ENCODE measurements at regions not wholly inside any gene's neighbourhood (a gene's known extent, or its start where the extent isn't known, plus 50 kb on each side); places are given as distances from the start of the nearest gene placed in this dataset.
"Not testable (repeated sequence)": the region's sequence is repeated elsewhere in the genome, so short reads cannot be mapped to it uniquely, and the experiment has no call there.

- no peak overlapping the region for H3K27ac ChIP-seq (ENCODE audit: low read depth, low read length)
- no peaks in the 10 kb centered on the region for H3K4me1 ChIP-seq (ENCODE audit: control insufficient read depth, insufficient read depth, low read length)
- no peak for DNase-seq (ENCODE audit: low read depth in 4 of 6, low spot score in 6 of 6)
These were observed 189.5 kb upstream of the UBE2E3 start for GRCh38 chr2:180790891-180791290.

DNA sequence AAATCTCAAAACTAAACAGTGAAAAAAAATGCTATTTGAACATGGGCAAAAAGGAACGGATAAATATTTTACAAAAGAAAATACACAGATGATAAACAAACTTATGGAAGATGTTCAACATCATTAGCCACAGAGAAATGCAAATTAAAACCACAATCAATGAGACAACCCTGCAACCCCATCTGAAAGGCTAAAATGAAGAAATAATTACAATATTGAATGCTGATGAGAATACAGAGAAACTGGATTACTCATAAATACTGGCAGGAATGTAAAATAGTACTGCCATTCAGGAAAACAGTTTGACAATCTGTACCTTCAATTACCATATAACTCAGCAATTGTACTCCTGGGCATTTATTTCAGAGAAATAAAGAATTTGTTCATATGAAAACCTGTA is 193.1 kb upstream of the UBE2E3 start:
- Histone ChIP-seq H3K36me3 (ENCODE audit: control insufficient read depth, insufficient read depth, low read length) (no peaks in the 10 kb centered on the region), H3K27ac (ENCODE audit: low read depth, low read length) (no peak overlapping the region), H3K27me3 (ENCODE audit: control insufficient read depth, insufficient read depth, low read length) (no peaks in the 10 kb centered on the region), H3K9me3 (ENCODE audit: control insufficient read depth, insufficient read depth, low read length) (no peaks in the 10 kb centered on the region), H3K4me3 (ENCODE audit: low read depth, low read length) (no peak overlapping the region), H3K4me1 (ENCODE audit: control insufficient read depth, insufficient read depth, low read length) (no peaks in the 10 kb centered on the region)
- no peak for DNase-seq (ENCODE audit: low read depth in 4 of 6, low spot score in 6 of 6)
- WGBS (ENCODE audit: insufficient coverage), result no CpG with 5 or more reads among the region's 1 CpG

More at GRCh38 chr2:180790891-180791290, 189.5 kb upstream of the UBE2E3 start:
- Histone ChIP-seq H3K4me3 (ENCODE audit: low read depth, low read length) (no peak overlapping the region), H3K36me3 (ENCODE audit: control insufficient read depth, insufficient read depth, low read length) (no peaks in the 10 kb centered on the region), H3K9me3 (ENCODE audit: control insufficient read depth, insufficient read depth, low read length) (no peaks in the 10 kb centered on the region), H3K27me3 (ENCODE audit: control insufficient read depth, insufficient read depth, low read length) (no peaks in the 10 kb centered on the region)

- Histone ChIP-seq H3K4me1 (ENCODE audit: control insufficient read depth, insufficient read depth, low read length) (no peaks in the 10 kb centered on the region), H3K27me3 (ENCODE audit: control insufficient read depth, insufficient read depth, low read length) (no peaks in the 10 kb centered on the region), H3K4me3 (ENCODE audit: low read depth, low read length) (no peak overlapping the region), H3K36me3 (ENCODE audit: control insufficient read depth, insufficient read depth, low read length) (no peaks in the 10 kb centered on the region), H3K27ac (ENCODE audit: low read depth, low read length) (no peak overlapping the region), H3K9me3 (ENCODE audit: control insufficient read depth, insufficient read depth, low read length) (no peaks in the 10 kb centered on the region)
- no CpG with 5 or more reads among the region's 2 CpGs for WGBS (ENCODE audit: insufficient coverage)
- no peak for DNase-seq (ENCODE audit: low read depth in 4 of 6, low spot score in 6 of 6)
These were observed 199.1 kb upstream of the UBE2E3 start for GRCh38 chr2:180781276-180781675.

DNA sequence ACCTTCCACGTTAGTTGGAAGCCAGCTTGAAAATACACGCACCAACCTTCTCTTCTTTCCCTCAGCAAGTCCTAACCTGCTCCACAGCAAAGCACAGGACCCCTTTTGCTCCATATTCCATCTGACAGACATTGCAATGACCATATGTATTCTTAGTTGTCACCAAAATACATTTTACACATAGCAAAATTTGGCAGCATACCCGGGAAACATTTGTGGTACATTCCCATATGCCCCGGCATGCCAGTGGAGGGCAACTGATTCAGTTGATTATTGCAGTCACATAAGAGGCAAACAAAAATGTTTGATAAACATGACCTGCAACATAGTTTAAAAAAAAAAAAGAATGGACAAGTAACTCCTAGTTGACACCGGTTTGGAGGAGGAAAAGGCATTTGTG is 202.1 kb upstream of the UBE2E3 start:
- Histone ChIP-seq H3K4me1 (ENCODE audit: control insufficient read depth, insufficient read depth, low read length) (no peaks in the 10 kb centered on the region), H3K4me3 (ENCODE audit: low read depth, low read length) (no peak overlapping the region), H3K27me3 (ENCODE audit: control insufficient read depth, insufficient read depth, low read length) (no peaks in the 10 kb centered on the region), H3K36me3 (ENCODE audit: control insufficient read depth, insufficient read depth, low read length) (no peaks in the 10 kb centered on the region), H3K9me3 (ENCODE audit: control insufficient read depth, insufficient read depth, low read length) (no peaks in the 10 kb centered on the region), H3K27ac (ENCODE audit: low read depth, low read length) (no peak overlapping the region)
- 96% methylated on average over 2 of the region's 5 CpGs for WGBS (ENCODE audit: insufficient coverage)
- DNase-seq (ENCODE audit: low read depth in 4 of 6, low spot score in 6 of 6), result peak in 1 of 6 donors; percentile 88

- Histone ChIP-seq H3K36me3 (ENCODE audit: control insufficient read depth, insufficient read depth, low read length) (no peaks in the 10 kb centered on the region), H3K4me1 (ENCODE audit: control insufficient read depth, insufficient read depth, low read length) (no peaks in the 10 kb centered on the region), H3K4me3 (ENCODE audit: low read depth, low read length) (no peak overlapping the region), H3K9me3 (ENCODE audit: control insufficient read depth, insufficient read depth, low read length) (no peaks in the 10 kb centered on the region), H3K27me3 (ENCODE audit: control insufficient read depth, insufficient read depth, low read length) (no peaks in the 10 kb centered on the region), H3K27ac (ENCODE audit: low read depth, low read length) (no peak overlapping the region)
- DNase-seq (ENCODE audit: low read depth in 4 of 6, low spot score in 6 of 6), result peak in 2 of 6 donors; percentile 12 to 82
These were observed 203.5 kb upstream of the UBE2E3 start for GRCh38 chr2:180776921-180777320.

- Histone ChIP-seq H3K36me3 (ENCODE audit: control insufficient read depth, insufficient read depth, low read length) (no peaks in the 10 kb centered on the region), H3K27me3 (ENCODE audit: control insufficient read depth, insufficient read depth, low read length) (no peaks in the 10 kb centered on the region), H3K4me1 (ENCODE audit: control insufficient read depth, insufficient read depth, low read length) (no peaks in the 10 kb centered on the region), H3K4me3 (ENCODE audit: low read depth, low read length) (no peak overlapping the region), H3K9me3 (ENCODE audit: control insufficient read depth, insufficient read depth, low read length) (no peaks in the 10 kb centered on the region), H3K27ac (ENCODE audit: low read depth, low read length) (no peak overlapping the region)
- WGBS (ENCODE audit: insufficient coverage), result 100% methylated on average over 3 of the region's 3 CpGs
- peak in 1 of 6 donors; percentile 70 for DNase-seq (ENCODE audit: low read depth in 4 of 6, low spot score in 6 of 6)
These were observed 204.7 kb upstream of the UBE2E3 start for GRCh38 chr2:180775711-180776110.

DNA sequence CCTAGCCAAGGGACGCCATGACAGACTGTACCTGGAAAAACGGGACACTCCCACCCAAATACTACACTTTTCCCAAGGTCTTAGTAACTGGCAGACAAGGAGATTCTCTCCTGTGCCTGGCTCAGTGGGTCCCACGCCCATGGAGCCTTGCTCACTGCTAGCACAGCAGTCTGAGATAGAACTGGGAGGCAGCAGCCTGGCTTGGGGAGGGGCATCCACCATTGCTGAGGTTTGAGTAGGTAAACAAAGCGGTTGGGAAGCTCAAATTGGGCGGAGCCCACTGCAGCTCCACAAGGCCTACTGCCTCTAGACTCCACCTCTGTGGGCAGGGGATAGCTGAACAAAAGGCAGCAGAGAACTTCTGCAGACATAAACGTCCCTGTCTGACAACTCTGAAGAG is 215.1 kb upstream of the UBE2E3 start:
- not testable (repeated sequence) for H3K9me3 ChIP-seq (ENCODE audit: control insufficient read depth, insufficient read depth, low read length); H3K4me1 ChIP-seq (ENCODE audit: control insufficient read depth, insufficient read depth, low read length); H3K27me3 ChIP-seq (ENCODE audit: control insufficient read depth, insufficient read depth, low read length); H3K4me3 ChIP-seq (ENCODE audit: low read depth, low read length); H3K27ac ChIP-seq (ENCODE audit: low read depth, low read length); H3K36me3 ChIP-seq (ENCODE audit: control insufficient read depth, insufficient read depth, low read length); DNase-seq (ENCODE audit: low read depth in 4 of 6, low spot score in 6 of 6)
- 75% methylated on average over 3 of the region's 6 CpGs for WGBS (ENCODE audit: insufficient coverage)

DNA sequence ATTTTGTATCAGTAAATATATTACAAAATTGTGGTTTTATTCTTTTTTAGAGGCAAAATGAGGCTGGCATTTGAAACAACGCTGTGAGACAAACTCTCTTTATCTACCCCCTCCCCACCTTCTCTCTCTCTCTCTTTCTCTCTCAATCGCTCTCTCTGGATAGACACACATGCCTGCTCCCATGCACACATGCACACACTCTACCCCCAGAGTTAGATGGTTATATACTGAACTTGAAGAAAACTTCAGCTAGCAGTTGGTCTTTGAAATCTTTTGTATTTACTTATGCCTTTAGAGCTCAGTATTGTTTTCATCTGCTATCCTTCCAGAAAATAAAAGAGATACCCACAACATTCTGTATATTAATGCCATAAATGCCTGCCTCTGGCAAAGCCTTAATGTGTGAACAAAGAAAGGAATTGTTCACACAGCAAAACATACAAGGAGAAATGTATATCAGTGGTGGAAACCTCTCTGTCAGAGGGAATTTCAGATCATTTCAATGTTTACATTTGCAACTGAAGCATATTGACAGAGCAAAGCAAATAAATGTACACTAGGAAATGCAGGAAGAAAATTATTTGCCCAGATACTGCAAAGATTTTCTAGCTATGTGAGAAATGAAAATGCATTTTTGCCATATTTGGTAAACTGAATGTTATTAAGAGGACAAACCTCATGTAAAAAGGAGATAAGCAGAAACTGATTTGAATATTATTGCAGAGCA is 217.0 kb upstream of the UBE2E3 start:
- Histone ChIP-seq H3K27ac (ENCODE audit: low read depth, low read length) (no peak overlapping the region), H3K27me3 (ENCODE audit: control insufficient read depth, insufficient read depth, low read length) (no peaks in the 10 kb centered on the region), H3K4me1 (ENCODE audit: control insufficient read depth, insufficient read depth, low read length) (no peaks in the 10 kb centered on the region), H3K4me3 (ENCODE audit: low read depth, low read length) (no peak overlapping the region), H3K9me3 (ENCODE audit: control insufficient read depth, insufficient read depth, low read length) (peaks cover 2% of the 10 kb centered on the region), H3K36me3 (ENCODE audit: control insufficient read depth, insufficient read depth, low read length) (no peaks in the 10 kb centered on the region)
- no CpG with 5 or more reads among the region's 2 CpGs for WGBS (ENCODE audit: insufficient coverage)
- DNase-seq (ENCODE audit: low read depth in 4 of 6, low spot score in 6 of 6), result no peak

DNA sequence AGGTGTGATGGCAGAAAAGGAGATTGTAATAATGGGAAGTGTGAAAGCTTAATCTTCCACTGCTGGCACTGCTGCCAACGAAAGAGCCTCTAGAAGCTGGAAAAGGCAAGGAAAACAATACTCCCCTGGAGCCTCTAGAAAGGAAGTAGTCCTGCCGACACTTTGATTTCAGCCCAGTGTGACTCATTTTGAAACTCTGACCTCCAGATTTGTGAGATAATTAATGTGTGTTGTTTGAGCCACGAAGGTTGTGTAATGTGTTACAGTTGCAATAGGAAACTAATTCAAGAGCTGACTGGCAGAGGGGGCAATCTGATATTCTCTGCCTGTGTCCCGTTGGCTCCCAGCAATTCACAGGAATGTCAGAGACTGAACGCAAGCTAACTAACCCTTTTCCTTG is 219.2 kb upstream of the UBE2E3 start:
- H3K36me3 ChIP-seq (ENCODE audit: control insufficient read depth, insufficient read depth, low read length), result no peaks in the 10 kb centered on the region
- 49% methylated on average over 4 of the region's 5 CpGs for WGBS (ENCODE audit: insufficient coverage)
- no peak overlapping the region for H3K27ac ChIP-seq (ENCODE audit: low read depth, low read length)
- no peak overlapping the region for H3K4me3 ChIP-seq (ENCODE audit: low read depth, low read length)
- peaks cover 2% of the 10 kb centered on the region for H3K9me3 ChIP-seq (ENCODE audit: control insufficient read depth, insufficient read depth, low read length)
- no peaks in the 10 kb centered on the region for H3K27me3 ChIP-seq (ENCODE audit: control insufficient read depth, insufficient read depth, low read length)
- no peaks in the 10 kb centered on the region for H3K4me1 ChIP-seq (ENCODE audit: control insufficient read depth, insufficient read depth, low read length)
- DNase-seq (ENCODE audit: low read depth in 4 of 6, low spot score in 6 of 6), result no peak

- Histone ChIP-seq H3K4me1 (ENCODE audit: control insufficient read depth, insufficient read depth, low read length) (no peaks in the 10 kb centered on the region), H3K27ac (ENCODE audit: low read depth, low read length) (no peak overlapping the region), H3K9me3 (ENCODE audit: control insufficient read depth, insufficient read depth, low read length) (no peaks in the 10 kb centered on the region), H3K27me3 (ENCODE audit: control insufficient read depth, insufficient read depth, low read length) (no peaks in the 10 kb centered on the region), H3K36me3 (ENCODE audit: control insufficient read depth, insufficient read depth, low read length) (no peaks in the 10 kb centered on the region), H3K4me3 (ENCODE audit: low read depth, low read length) (no peak overlapping the region)
- no CpG with 5 or more reads among the region's 1 CpG for WGBS (ENCODE audit: insufficient coverage)
- DNase-seq (ENCODE audit: low read depth in 4 of 6, low spot score in 6 of 6), result no peak
These were observed 220.8 kb upstream of the UBE2E3 start for GRCh38 chr2:180759631-180760030.
